T-helper 2 cell (primary cell): ENCODE measurements at regions not wholly inside any gene's neighbourhood (a gene's known extent, or its start where the extent isn't known, plus 50 kb on each side); places are given as distances from the start of the nearest gene placed in this dataset.
"Not testable (repeated sequence)": the region's sequence is repeated elsewhere in the genome, so short reads cannot be mapped to it uniquely, and the experiment has no call there.

ENCODE experiments used
- DNase-seq, 5 experiments: peaks; one replicate each; pipeline versions ENCODE4 v3.0.0 to v3.0.0-alpha.2; 2012 to 2022

GRCh38 chr9:62877987-62878386 lies 1688.2 kb downstream of the SPATA31A7 start:
- DNase-seq = not testable (repeated sequence)

GRCh38 chr9:62880453-62880852 lies 1690.6 kb downstream of the SPATA31A7 start:
- DNase-seq = not testable (repeated sequence)

DNA sequence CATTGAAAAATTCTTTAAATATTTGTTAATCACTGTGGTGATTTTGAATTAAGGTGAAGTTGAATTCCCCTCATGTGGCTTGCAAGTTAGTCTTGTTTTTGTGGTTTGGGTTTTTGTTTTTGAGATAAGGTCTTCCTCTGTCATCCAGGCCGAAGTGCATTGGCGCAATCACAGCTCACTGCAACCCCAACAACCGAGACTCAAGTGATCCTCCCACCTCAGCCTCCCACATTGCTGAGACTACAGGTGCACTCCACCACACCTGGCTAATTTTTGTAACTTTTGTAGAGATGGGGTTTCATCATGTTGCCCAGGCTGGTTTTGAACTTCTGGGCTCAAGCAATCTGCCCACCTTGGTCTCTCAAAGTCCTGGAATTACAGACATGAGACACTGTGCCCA lies 1691.1 kb downstream of the SPATA31A7 start:
- peak in 1 of 5 experiments; percentile 59 for DNase-seq

DNA sequence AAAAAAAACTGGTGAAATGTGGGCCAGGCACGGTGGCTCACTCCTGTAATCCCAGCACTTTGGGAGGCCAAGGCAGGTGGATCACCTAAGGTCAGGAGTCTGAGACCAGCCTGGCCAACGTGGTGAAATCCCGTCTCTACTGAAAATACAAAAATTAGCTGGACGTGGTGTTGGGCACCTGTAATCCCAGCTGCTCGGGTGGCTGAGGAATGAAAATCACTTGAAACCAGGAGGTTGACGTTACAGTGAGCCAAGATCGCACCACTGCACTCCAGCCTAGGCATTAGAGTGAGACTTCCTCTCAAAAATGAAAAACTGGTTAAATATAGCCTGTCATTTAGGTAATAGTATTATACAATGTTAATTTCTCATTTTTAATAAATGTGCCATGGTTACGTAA lies 1692.0 kb downstream of the SPATA31A7 start:
- DNase-seq = not testable (repeated sequence)

- not testable (repeated sequence) for DNase-seq
These were observed 1692.9 kb downstream of the SPATA31A7 start for GRCh38 chr9:62882717-62883116.

- not testable (repeated sequence) for DNase-seq
These were observed 1706.9 kb downstream of the SPATA31A7 start for GRCh38 chr9:62896692-62897091.

DNA sequence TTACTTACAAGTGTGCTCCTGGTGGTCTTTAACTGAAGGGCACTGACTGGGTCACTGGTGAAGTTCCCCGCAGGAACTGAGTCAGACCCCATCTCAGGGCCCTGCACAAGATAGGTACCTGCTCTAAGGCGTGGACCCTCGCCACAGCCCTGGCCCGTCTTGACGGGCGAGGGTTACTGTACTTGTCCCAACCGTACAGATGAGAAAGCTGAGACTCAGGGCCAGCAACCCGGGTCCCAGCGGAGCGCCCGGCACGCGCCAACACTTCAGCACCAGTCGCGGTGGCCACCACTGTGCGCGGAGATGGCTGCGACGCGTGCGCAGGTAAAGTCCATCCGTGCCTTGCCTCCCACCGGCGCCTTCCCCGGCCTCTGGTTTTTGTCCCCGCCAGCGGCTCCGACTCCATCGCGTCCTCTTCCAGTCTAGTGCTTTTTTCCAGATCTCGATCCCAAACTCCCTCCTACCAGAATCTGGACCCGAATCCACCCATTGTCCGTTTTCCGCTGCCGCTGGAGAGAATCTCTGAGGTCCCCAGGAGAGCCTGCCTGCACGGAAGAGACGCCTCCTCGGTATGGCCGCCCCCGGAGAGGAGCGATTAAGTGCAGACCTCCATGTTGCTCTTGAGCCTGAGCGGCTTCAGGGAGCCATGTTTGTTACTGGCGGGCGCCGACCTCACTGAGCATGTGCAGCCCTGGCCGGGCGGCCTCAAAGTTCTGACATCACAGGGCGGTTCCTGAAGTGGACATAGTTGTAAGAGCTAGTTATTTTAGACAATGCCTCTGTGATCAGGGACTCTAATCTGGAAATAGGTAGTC lies 1707.8 kb downstream of the SPATA31A7 start:
- peak in 4 of 5 experiments; percentile 13 to 59 (median 50) for DNase-seq

GRCh38 chr9:62899666-62900065 lies 1709.8 kb downstream of the SPATA31A7 start:
- not testable (repeated sequence) for DNase-seq

GRCh38 chr9:62904061-62904460 lies 1714.2 kb downstream of the SPATA31A7 start:
- not testable (repeated sequence) for DNase-seq

GRCh38 chr9:62905722-62906121 lies 1715.9 kb downstream of the SPATA31A7 start:
- DNase-seq = not testable (repeated sequence)

- not testable (repeated sequence) for DNase-seq
These were observed 1718.0 kb downstream of the SPATA31A7 start for GRCh38 chr9:62907866-62908265.

DNA sequence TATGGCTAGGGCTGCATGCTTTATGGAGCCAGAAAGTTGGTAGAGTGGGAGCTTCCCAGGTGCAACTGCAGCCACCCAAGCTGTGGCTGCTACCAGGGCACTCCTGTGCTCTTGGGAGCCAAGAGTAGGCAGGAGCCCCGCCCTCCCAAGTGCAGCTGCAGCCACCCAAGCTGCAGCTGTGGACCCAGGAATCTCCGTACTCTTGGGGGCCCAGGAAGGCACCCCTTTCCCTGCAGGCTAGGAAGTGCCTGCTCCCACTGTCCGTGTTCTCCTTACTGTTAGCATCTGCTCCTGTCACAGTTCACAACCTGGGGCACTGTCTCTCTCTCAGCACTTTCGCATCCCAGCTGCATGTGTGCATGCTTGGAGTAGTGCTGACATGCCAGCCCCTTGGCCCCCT lies 1718.4 kb downstream of the SPATA31A7 start:
- DNase-seq = not testable (repeated sequence)

DNA sequence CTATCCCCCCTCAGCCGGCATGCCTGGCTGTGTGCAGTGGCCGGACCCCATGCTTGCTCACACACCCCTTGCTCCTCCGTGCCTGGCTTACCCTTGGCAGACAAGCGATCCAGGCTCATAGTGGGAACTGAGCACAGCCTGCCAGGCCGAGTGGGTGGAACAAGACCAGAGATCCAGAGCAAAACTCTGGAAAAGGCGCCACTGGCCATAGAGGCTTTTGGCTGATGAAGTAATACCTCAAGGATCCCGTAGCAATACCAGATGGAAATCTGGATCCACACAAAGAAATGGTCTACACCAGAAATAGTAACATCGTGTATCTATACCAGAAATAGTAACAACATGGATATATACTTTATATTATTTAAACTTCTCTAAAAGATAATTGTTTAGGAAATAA lies 1719.6 kb downstream of the SPATA31A7 start:
- DNase-seq = not testable (repeated sequence)

- DNase-seq = not testable (repeated sequence)
These were observed 1722.4 kb downstream of the SPATA31A7 start for GRCh38 chr9:62912278-62912677.

GRCh38 chr9:62915168-62915567 lies 1725.3 kb downstream of the SPATA31A7 start:
- not testable (repeated sequence) for DNase-seq

- not testable (repeated sequence) for DNase-seq
These were observed 1725.8 kb downstream of the SPATA31A7 start for GRCh38 chr9:62915661-62916060.

DNA sequence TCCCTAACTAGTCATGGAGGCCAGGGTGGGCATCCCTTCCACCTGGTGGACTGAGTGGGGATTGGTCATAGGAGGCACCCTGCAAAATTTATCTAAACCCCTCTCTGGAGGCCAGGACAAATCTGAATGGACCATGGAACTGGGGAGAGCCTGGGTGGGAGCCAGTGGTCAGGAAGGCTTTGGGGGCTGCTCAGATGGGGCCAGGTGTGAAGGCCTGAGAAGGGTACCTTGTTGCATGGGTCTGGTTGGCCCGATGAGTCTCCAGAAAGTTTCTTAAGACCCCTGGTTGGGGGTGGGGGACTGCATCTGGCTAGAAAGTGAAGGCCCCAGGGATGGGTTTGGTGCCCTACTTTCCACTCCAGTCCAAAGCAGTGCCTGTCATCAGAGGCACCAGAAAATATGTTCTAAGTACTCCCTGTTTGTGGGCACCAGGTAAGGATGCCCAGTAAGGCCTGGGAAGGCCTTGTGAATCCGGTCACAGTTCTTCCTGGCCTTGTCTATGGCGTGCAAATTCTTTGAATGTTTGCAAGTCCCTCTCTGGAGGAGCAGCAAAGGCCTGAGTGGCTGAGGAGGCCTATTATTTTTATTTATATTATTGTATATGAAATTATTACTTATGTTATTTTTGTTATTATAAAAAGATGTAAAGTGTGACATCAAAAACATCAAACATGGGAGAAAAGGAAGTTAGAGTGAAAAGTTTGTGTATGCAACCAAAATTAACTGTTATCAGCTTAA lies 1729.0 kb downstream of the SPATA31A7 start:
- DNase-seq = not testable (repeated sequence)

- not testable (repeated sequence) for DNase-seq
These were observed 1741.6 kb downstream of the SPATA31A7 start for GRCh38 chr9:62931484-62931883.

- not testable (repeated sequence) for DNase-seq
These were observed 1763.0 kb downstream of the SPATA31A7 start for GRCh38 chr9:62952840-62953239.
